ENCODE measurements at regions not wholly inside any gene's neighbourhood (a gene's known extent, or its start where the extent isn't known, plus 50 kb on each side); places are given as distances from the start of the nearest gene placed in this dataset.
"Not testable (repeated sequence)": the region's sequence is repeated elsewhere in the genome, so short reads cannot be mapped to it uniquely, and the experiment has no call there.

- H3K27me3 Mint-ChIP-seq (ENCODE audit: low read depth) = no peaks in the 10 kb centered on the region
- Histone ChIP-seq H3K23me2 (ENCODE audit: insufficient read length, low read depth, low read length, poor library complexity, severe bottlenecking) (no peaks in the 10 kb centered on the region), H2BK12ac (ENCODE audit: insufficient read length, low read depth, low read length) (no peak overlapping the region)
Measured at GRCh38 chr18:42374961-42375360, 419.9 kb downstream of the PIK3C3 start.

GRCh38 chr18:42378854-42379253 is 423.8 kb downstream of the PIK3C3 start:
- not testable (repeated sequence) for H3K27ac Mint-ChIP-seq; H3K4me3 Mint-ChIP-seq; H2BK120ac ChIP-seq (ENCODE audit: low read depth, low read length, poor library complexity, severe bottlenecking); H3K14ac ChIP-seq (ENCODE audit: insufficient read depth, low read length); H3K4me1 ChIP-seq (ENCODE audit: insufficient read depth, low read length); H3K23ac ChIP-seq (ENCODE audit: insufficient read length, low read depth, low read length); H3K9ac ChIP-seq (ENCODE audit: extremely low read depth, insufficient read length, low read length); H3K56ac ChIP-seq (ENCODE audit: insufficient read length, low read depth, low read length); H3K4me2 ChIP-seq (ENCODE audit: insufficient read depth, insufficient read length, low read length); H3K27me3 Mint-ChIP-seq (ENCODE audit: low read depth); H3K4me1 Mint-ChIP-seq; H3K9me3 Mint-ChIP-seq; H2BK5ac ChIP-seq (ENCODE audit: insufficient read length, low read length); H4K20me1 ChIP-seq (ENCODE audit: control insufficient read depth, insufficient read depth, insufficient read length); H3K18ac ChIP-seq (ENCODE audit: insufficient read length, low read depth, low read length); H3K23me2 ChIP-seq (ENCODE audit: insufficient read length, low read depth, low read length, poor library complexity, severe bottlenecking); H3K27ac ChIP-seq (ENCODE audit: insufficient read length, low read depth, low read length); H4K5ac ChIP-seq (ENCODE audit: insufficient read length, low read depth, low read length); H2BK15ac ChIP-seq (ENCODE audit: low read depth, low read length); H3K4ac ChIP-seq (ENCODE audit: low read depth, low read length); H3K79me2 ChIP-seq (ENCODE audit: insufficient read depth, low read length); H3K36me3 Mint-ChIP-seq (ENCODE audit: insufficient read depth in 1 of 3, low read depth in 3 of 3); H3T11ph ChIP-seq (ENCODE audit: low read length); H4K91ac ChIP-seq (ENCODE audit: insufficient read length, low read depth, low read length); H2BK12ac ChIP-seq (ENCODE audit: insufficient read length, low read depth, low read length); DNase-seq; H4K8ac ChIP-seq (replicated peaks; ENCODE audit: insufficient read length, low read depth, low read length); H3K79me1 ChIP-seq (ENCODE audit: insufficient read depth, low read depth, low read length, poor library complexity, severe bottlenecking); H2AK5ac ChIP-seq (ENCODE audit: insufficient read length, low read length); H2AFZ ChIP-seq (ENCODE audit: low read length); H3K27me3 ChIP-seq (ENCODE audit: insufficient read depth, low read length); H3K9me3 ChIP-seq (ENCODE audit: control insufficient read depth, low read depth, low read length); H2BK20ac ChIP-seq (ENCODE audit: low read depth, low read length, poor library complexity, severe bottlenecking)
- no CpG with 5 or more reads among the region's 1 CpG for WGBS (ENCODE audit: extremely low coverage, insufficient read length, low lambda C conversion rate)

More at GRCh38 chr18:42374961-42375360, 419.9 kb downstream of the PIK3C3 start:
- Histone ChIP-seq H2BK20ac (ENCODE audit: low read depth, low read length, poor library complexity, severe bottlenecking) (no peak overlapping the region), H3T11ph (ENCODE audit: low read length) (no peak overlapping the region), H3K9me3 (ENCODE audit: control insufficient read depth, low read depth, low read length) (no peaks in the 10 kb centered on the region), H4K8ac (replicated peaks; ENCODE audit: insufficient read length, low read depth, low read length) (no peak overlapping the region), H3K79me2 (ENCODE audit: insufficient read depth, low read length) (no peaks in the 10 kb centered on the region), H4K5ac (ENCODE audit: insufficient read length, low read depth, low read length) (no peak overlapping the region), H2AFZ (ENCODE audit: low read length) (no peak overlapping the region), H3K27me3 (ENCODE audit: insufficient read depth, low read length) (no peaks in the 10 kb centered on the region), H3K4me1 (ENCODE audit: insufficient read depth, low read length) (no peaks in the 10 kb centered on the region), H3K4ac (ENCODE audit: low read depth, low read length) (no peak overlapping the region), H3K18ac (ENCODE audit: insufficient read length, low read depth, low read length) (no peak overlapping the region), H3K56ac (ENCODE audit: insufficient read length, low read depth, low read length) (no peak overlapping the region), H2BK5ac (ENCODE audit: insufficient read length, low read length) (no peak overlapping the region), H3K4me2 (ENCODE audit: insufficient read depth, insufficient read length, low read length) (no peak overlapping the region), H3K23ac (ENCODE audit: insufficient read length, low read depth, low read length) (no peak overlapping the region), H3K79me1 (ENCODE audit: insufficient read depth, low read depth, low read length, poor library complexity, severe bottlenecking) (no peaks in the 10 kb centered on the region), H4K20me1 (ENCODE audit: control insufficient read depth, insufficient read depth, insufficient read length) (no peaks in the 10 kb centered on the region), H4K91ac (ENCODE audit: insufficient read length, low read depth, low read length) (no peak overlapping the region), H3K9ac (ENCODE audit: extremely low read depth, insufficient read length, low read length) (no peak overlapping the region), H2BK15ac (ENCODE audit: low read depth, low read length) (no peak overlapping the region), H3K27ac (ENCODE audit: insufficient read length, low read depth, low read length) (no peak overlapping the region), H2AK5ac (ENCODE audit: insufficient read length, low read length) (no peak overlapping the region), H2BK120ac (ENCODE audit: low read depth, low read length, poor library complexity, severe bottlenecking) (no peak overlapping the region), H3K14ac (ENCODE audit: insufficient read depth, low read length) (no peak overlapping the region)
- no peak for TF ChIP-seq CTCF (conservative IDR thresholded peaks at IDR 0.05)
- no peak overlapping the region for H3K27ac Mint-ChIP-seq
- peaks cover 0 to 3% of the 10 kb centered on the region in 2 experiments; a peak in 2 of 4 replicates for H3K4me1 Mint-ChIP-seq
- DNase-seq = no peak
- H3K4me3 Mint-ChIP-seq = no peak overlapping the region
- H3K36me3 Mint-ChIP-seq (ENCODE audit: insufficient read depth in 1 of 3, low read depth in 3 of 3) = no peaks in the 10 kb centered on the region; a peak in 1 of 7 replicates
- H3K9me3 Mint-ChIP-seq = no peaks in the 10 kb centered on the region; a peak in 1 of 5 replicates
